IMR-90 (cell line): ENCODE measurements at regions not wholly inside any gene's neighbourhood (a gene's known extent, or its start where the extent isn't known, plus 50 kb on each side); places are given as distances from the start of the nearest gene placed in this dataset.

Experiments
- ATAC-seq: fragments of 200-7000 bp; cut with Tn5 transposase; 2 replicates; pipeline ENCODE4 v1.9.1; 2020; ENCODE audit warnings: low read depth, mild to moderate bottlenecking, moderate library complexity
- BruUV-seq: library from RNA; stranded (reverse); fragments of 400-500 nt; replicated peaks from 2 replicates; lab custom pipeline; 2021; lab: Mats Ljungman, UMichigan
- CTCF ChIA-PET: fragments of 300-600 bp; formaldehyde crosslinking; extraction: SDS; loops from one replicate; lab custom pipeline; 2021; ENCODE audit warnings: antibody characterized with exemption; lab: Yijun Ruan, JAX
- POLR2A ChIA-PET: fragments of 300-600 bp; sonication (Branson Sonifier 250); formaldehyde crosslinking; loops from one replicate; lab custom pipeline; 2022; ENCODE audit warnings: antibody characterized with exemption; ENCODE audit not compliant: unreplicated experiment; lab: Charles Lee
- DNase-seq: peaks from one replicate; pipeline ENCODE4 v3.0.0; 2013
- H2AFZ ChIP-seq: replicated peaks from 2 replicates; pipeline ENCODE3; 2013; ENCODE audit warnings: low read length, mild to moderate bottlenecking; ENCODE audit not compliant: poor library complexity
- H2AK5ac ChIP-seq: 2 replicates; pipeline ENCODE4 v1.6.1; 2013; ENCODE audit warnings: low read depth, low read length, inconsistent platforms
- H2AK9ac ChIP-seq: replicated peaks from 2 replicates; pipeline ENCODE3; 2013; ENCODE audit warnings: mild to moderate bottlenecking, low read depth, low read length, moderate library complexity; ENCODE audit not compliant: poor library complexity
- H2BK120ac ChIP-seq: 2 replicates; pipeline ENCODE4 v1.6.1; 2013; ENCODE audit warnings: low read depth, low read length, inconsistent platforms
- H2BK15ac ChIP-seq: 3 replicates; pipeline ENCODE4 v1.6.1; 2013; ENCODE audit warnings: low read depth, low read length, inconsistent platforms
- H2BK20ac ChIP-seq: 2 replicates; pipeline ENCODE4 v1.6.1; 2013; ENCODE audit warnings: low read depth, mild to moderate bottlenecking, inconsistent platforms, low read length, moderate library complexity
- H2BK5ac ChIP-seq: 2 replicates; pipeline ENCODE4 v1.6.1; 2013; ENCODE audit warnings: mild to moderate bottlenecking, low read depth, low read length, inconsistent platforms; ENCODE audit not compliant: poor library complexity, severe bottlenecking
- H3K14ac ChIP-seq: replicated peaks from 2 replicates; pipeline ENCODE4 v1.6.1; 2013; ENCODE audit warnings: low read depth, low read length, inconsistent platforms
- H3K18ac ChIP-seq: 2 replicates; pipeline ENCODE4 v1.6.1; 2013; ENCODE audit warnings: low read depth, low read length, control low read depth
- H3K23ac ChIP-seq: 2 replicates; pipeline ENCODE4 v1.6.1; 2013; ENCODE audit warnings: low read depth, low read length, inconsistent platforms
- H3K27ac ChIP-seq: 2 replicates; pipeline ENCODE4 v1.5.1; 2013; ENCODE audit warnings: mild to moderate bottlenecking, control low read depth, low read length; ENCODE audit not compliant: insufficient read depth
- H3K27me3 ChIP-seq: 2 replicates; pipeline ENCODE4 v1.6.1; 2013; ENCODE audit warnings: low read length; ENCODE audit not compliant: control insufficient read depth, insufficient read depth
- H3K36me3 ChIP-seq: 2 replicates; pipeline ENCODE4 v1.6.1; 2013; ENCODE audit warnings: low read length, mixed read lengths; ENCODE audit not compliant: control insufficient read depth, insufficient read depth
- H3K4ac ChIP-seq: 2 replicates; pipeline ENCODE4 v1.6.1; 2013; ENCODE audit warnings: low read depth, low read length, inconsistent platforms
- H3K4me1 ChIP-seq: 2 replicates; pipeline ENCODE4 v1.6.1; 2013; ENCODE audit warnings: low read length, mixed read lengths; ENCODE audit not compliant: control insufficient read depth, insufficient read depth
- H3K4me2 ChIP-seq: 2 replicates; pipeline ENCODE4 v1.6.1; 2013; ENCODE audit warnings: low read depth, mild to moderate bottlenecking, control low read depth, low read length, moderate library complexity
- H3K4me3 ChIP-seq: 2 replicates; pipeline ENCODE4 v1.5.1; 2013; ENCODE audit warnings: low read depth, mild to moderate bottlenecking, control low read depth, low read length, moderate library complexity; ENCODE audit not compliant: insufficient read depth
- H3K56ac ChIP-seq: 2 replicates; pipeline ENCODE4 v1.6.1; 2013; ENCODE audit warnings: low read length, inconsistent platforms; ENCODE audit not compliant: insufficient read depth; ENCODE audit errors: extremely low read depth
- H3K79me1 ChIP-seq, 2 experiments: 2 replicates each; pipeline ENCODE4 v1.6.1; 2013; ENCODE audit warnings: low read length in 2 of 2, inconsistent platforms in 1 of 2, low read depth in 1 of 2
- H3K9ac ChIP-seq: 2 replicates; pipeline ENCODE4 v1.6.1; 2013; ENCODE audit warnings: low read depth, low read length, control low read depth
- H3K9me1 ChIP-seq: 2 replicates; pipeline ENCODE4 v1.6.1; 2013; ENCODE audit warnings: low read length, inconsistent platforms; ENCODE audit not compliant: insufficient read depth
- H3K9me3 ChIP-seq: 2 replicates; pipeline ENCODE4 v1.6.1; 2013; ENCODE audit warnings: low read length; ENCODE audit not compliant: control insufficient read depth, insufficient read depth
- H4K20me1 ChIP-seq: 2 replicates; pipeline ENCODE4 v1.6.1; 2013; ENCODE audit warnings: low read length, inconsistent platforms; ENCODE audit not compliant: insufficient read depth
- H4K5ac ChIP-seq: 2 replicates; pipeline ENCODE4 v1.6.1; 2013; ENCODE audit warnings: mild to moderate bottlenecking, low read depth, low read length, control low read depth
- H4K8ac ChIP-seq, 2 experiments: 2 replicates each; pipeline ENCODE4 v1.6.1; 2013; ENCODE audit warnings: low read depth in 2 of 2, low read length in 2 of 2, control low read depth in 1 of 2, inconsistent platforms in 1 of 2
- H4K91ac ChIP-seq: 2 replicates; pipeline ENCODE4 v1.6.1; 2013; ENCODE audit warnings: low read depth, low read length, inconsistent platforms; ENCODE audit not compliant: insufficient read depth
- FOS ChIP-seq: fragments of 150-350 bp; IDR thresholded peaks from 2 replicates; pipeline ENCODE4 v1.6.1; 2016; ENCODE audit warnings: low read depth, low read length
- SMC3 ChIP-seq: fragments of 150-350 bp; IDR thresholded peaks from 2 replicates; pipeline ENCODE4 v1.6.1; 2016; ENCODE audit warnings: low read depth, mild to moderate bottlenecking, antibody characterized with exemption, low read length, moderate library complexity
- USF2 ChIP-seq: fragments of 150-350 bp; IDR thresholded peaks from 2 replicates; pipeline ENCODE4 v1.6.1; 2017; ENCODE audit warnings: mild to moderate bottlenecking, antibody characterized with exemption, low read length, low read depth
- WGBS, 2 experiments: methylation state at CpG; one replicate each; pipeline versions ENCODE4 v1.1.5 to v1.1.7; 2013; ENCODE audit warnings: missing lambda C conversion rate in 2 of 2; ENCODE audit not compliant: insufficient read length in 1 of 2; ENCODE audit errors: extremely low coverage in 2 of 2; 5-methylcytosine and 5-hydroxymethylcytosine counted together
- dilution Hi-C: fragments of 300-500 bp; cut with HindIII; formaldehyde crosslinking; loops from one replicate; pipeline ENCODE4 v1.14.3; 2018; ENCODE audit warnings: low sequenced_read_pairs; ENCODE audit not compliant: unreplicated experiment
- in situ Hi-C: fragments of 300-500 bp; cut with MboI; formaldehyde crosslinking; loops from 3 replicates; pipeline ENCODE4 v1.14.3; 2019; ENCODE audit warnings: low sequenced_read_pairs, inconsistent platforms, mixed read lengths
- intact Hi-C: fragments of 100-400 bp; cut with micrococcal nuclease; formaldehyde crosslinking; loops from 2 replicates; pipeline ENCODE4 v1.10.0; 2022

- Histone ChIP-seq H4K91ac (peak overlapping the region; percentile 32; the same call in 1 of the 2 replicates), H3K14ac (peak overlapping the region; percentile 52), H2BK20ac (peak overlapping the region; percentile 77), H3K27me3 (no peaks in the 10 kb centered on the region), H3K23ac (no peak overlapping the region), H3K9me1 (peaks cover 26% of the 10 kb centered on the region), H3K4ac (peak overlapping the region; percentile 65), H2AFZ (no peak overlapping the region), H2AK9ac (peak overlapping the region; percentile 73), H3K9me3 (no peaks in the 10 kb centered on the region), H3K9ac (no peak overlapping the region), H2BK120ac (peak overlapping the region; percentile 86), H3K4me1 (peaks cover 10% of the 10 kb centered on the region; the same call in 1 of the 2 replicates), H3K18ac (peak overlapping the region; percentile 64; the same call in 1 of the 2 replicates), H3K4me3 (no peak overlapping the region), H4K5ac (no peak overlapping the region; the same call in 1 of the 2 replicates), H2BK15ac (peak overlapping the region; percentile 68; the same call in 2 of the 3 replicates), H2AK5ac (no peak overlapping the region), H4K8ac (peak overlapping the region in 1 of 2 experiments; percentile 30; a peak in 1 of 4 replicates), H2BK5ac (peak overlapping the region; percentile 75), H3K36me3 (no peaks in the 10 kb centered on the region), H3K4me2 (peak overlapping the region; percentile 19; the same call in 1 of the 2 replicates), H3K56ac (no peak overlapping the region), H4K20me1 (no peaks in the 10 kb centered on the region), H3K79me1 (peaks cover 0 to 10% of the 10 kb centered on the region in 2 experiments; a peak in 1 of 4 replicates), H3K27ac (no peak overlapping the region)
- ChIA-PET POLR2A (no interaction called here), CTCF (no interaction called here)
- peak; percentile 76 for DNase-seq
- intact Hi-C loops: loop anchor here (5.0 kb wide), 1 partner anchor 94 kb away; no protein-coding TSS in a partner anchor
- peak; percentile 80 for ATAC-seq
- in situ Hi-C loops: no loop called here
- TF ChIP-seq SMC3: no peak
- TF ChIP-seq FOS: peak; percentile 37; the same call in 1 of the 2 replicates
- TF ChIP-seq USF2: peak; percentile 90
- no TSS peak for BruUV-seq
- dilution Hi-C loops: no loop called here
- WGBS, 2 experiments: no CpG with 5 or more reads among the region's 3 CpGs
These were observed 166.6 kb upstream of the MKLN1 start for GRCh38 chr7:131161103-131161502.
